ENCODE measurements at regions not wholly inside any gene's neighbourhood (a gene's known extent, or its start where the extent isn't known, plus 50 kb on each side); places are given as distances from the start of the nearest gene placed in this dataset.

GRCh38 chr6:113620386-113620785, 236.8 kb upstream of the MARCKS start:
- TF ChIP-seq CTCF (conservative IDR thresholded peaks at IDR 0.05; ENCODE audit: low read depth in 2 of 2): no peak
- no peak for TF ChIP-seq EZH2 (IDR thresholded peaks at IDR 0.05; ENCODE audit: low read depth, unreplicated experiment)
- no peak for TF ChIP-seq REST (IDR thresholded peaks at IDR 0.05; ENCODE audit: unreplicated experiment)
